Activated T-cell treated with anti-CD3 and anti-CD28 coated beads, Interleukin-2, amount 50 U/mL, for 72 hours (primary cell): ENCODE measurements at regions not wholly inside any gene's neighbourhood (a gene's known extent, or its start where the extent isn't known, plus 50 kb on each side); places are given as distances from the start of the nearest gene placed in this dataset.
"Not testable (repeated sequence)": the region's sequence is repeated elsewhere in the genome, so short reads cannot be mapped to it uniquely, and the experiment has no call there.

Source experiments
- ATAC-seq, 2 donors: fragments of 150-1000 bp; cut with Tn5 transposase; replicated peaks in 1 of 2; 2 replicates each; pipeline ENCODE4 v1.10.0; 2021; ENCODE audit warnings: moderate library complexity in 2 of 2, mild to moderate bottlenecking in 1 of 2
- DNase-seq, 2 donors: peaks; one replicate each; pipeline ENCODE4 v3.0.0; 2021 to 2022; ENCODE audit warnings: mixed read lengths in 1 of 2
- H3K27ac Mint-ChIP-seq: one replicate; pipeline ENCODE4 v1.8.0; 2022; ENCODE audit warnings: mild to moderate bottlenecking, moderate library complexity, mixed read lengths
- H3K27me3 Mint-ChIP-seq: one replicate; pipeline ENCODE4 v1.8.0; 2022; ENCODE audit warnings: low read depth, mixed read lengths
- H3K36me3 Mint-ChIP-seq, 2 donors: one replicate each; pipeline ENCODE4 v1.8.0; 2022; ENCODE audit warnings: mixed read lengths in 2 of 2, mild to moderate bottlenecking in 1 of 2; ENCODE audit not compliant: insufficient read depth in 2 of 2
- H3K4me1 Mint-ChIP-seq: one replicate; pipeline ENCODE4 v1.8.0; 2022; ENCODE audit warnings: low read depth, mixed read lengths
- H3K4me3 Mint-ChIP-seq, 2 donors: one replicate each; pipeline ENCODE4 v1.8.0; 2022; ENCODE audit warnings: mild to moderate bottlenecking in 2 of 2, mixed read lengths in 2 of 2, moderate library complexity in 2 of 2
- H3K9me3 Mint-ChIP-seq, 2 donors: one replicate each; pipeline ENCODE4 v1.8.0; 2022; ENCODE audit warnings: mixed read lengths in 2 of 2

GRCh38 chr16:79895053-79895916, 294.7 kb upstream of the MAF start:
- Mint-ChIP-seq H3K36me3 (no peaks in the 10 kb centered on the region), H3K9me3 (no peaks in the 10 kb centered on the region), H3K4me1 (no peaks in the 10 kb centered on the region), H3K4me3 (no peak overlapping the region), H3K27me3 (peaks cover 6% of the 10 kb centered on the region), H3K27ac (no peak overlapping the region)
- DNase-seq = no peak
- no peak for ATAC-seq

GRCh38 chr16:79893445-79893844, 292.9 kb upstream of the MAF start:
- DNase-seq (no peak), ATAC-seq (no peak)
- Mint-ChIP-seq H3K36me3 (no peaks in the 10 kb centered on the region), H3K4me3 (no peak overlapping the region), H3K9me3 (no peaks in the 10 kb centered on the region), H3K4me1 (no peaks in the 10 kb centered on the region), H3K27ac (no peak overlapping the region), H3K27me3 (peaks cover 6% of the 10 kb centered on the region)

GRCh38 chr16:79892278-79892677, 291.7 kb upstream of the MAF start:
- Mint-ChIP-seq H3K9me3 (no peaks in the 10 kb centered on the region), H3K4me3 (no peak overlapping the region), H3K27me3 (peaks cover 6% of the 10 kb centered on the region), H3K27ac (no peak overlapping the region), H3K4me1 (no peaks in the 10 kb centered on the region), H3K36me3 (no peaks in the 10 kb centered on the region)
- no peak for DNase-seq
- ATAC-seq = no peak

GRCh38 chr16:79891458-79891857, 290.9 kb upstream of the MAF start:
- no peaks in the 10 kb centered on the region for H3K4me1 Mint-ChIP-seq
- no peak overlapping the region for H3K4me3 Mint-ChIP-seq
- no peaks in the 10 kb centered on the region for H3K9me3 Mint-ChIP-seq
- no peak overlapping the region for H3K27ac Mint-ChIP-seq
- H3K36me3 Mint-ChIP-seq = no peaks in the 10 kb centered on the region
- ATAC-seq = no peak
- no peak for DNase-seq
- H3K27me3 Mint-ChIP-seq = peaks cover 6% of the 10 kb centered on the region

DNA sequence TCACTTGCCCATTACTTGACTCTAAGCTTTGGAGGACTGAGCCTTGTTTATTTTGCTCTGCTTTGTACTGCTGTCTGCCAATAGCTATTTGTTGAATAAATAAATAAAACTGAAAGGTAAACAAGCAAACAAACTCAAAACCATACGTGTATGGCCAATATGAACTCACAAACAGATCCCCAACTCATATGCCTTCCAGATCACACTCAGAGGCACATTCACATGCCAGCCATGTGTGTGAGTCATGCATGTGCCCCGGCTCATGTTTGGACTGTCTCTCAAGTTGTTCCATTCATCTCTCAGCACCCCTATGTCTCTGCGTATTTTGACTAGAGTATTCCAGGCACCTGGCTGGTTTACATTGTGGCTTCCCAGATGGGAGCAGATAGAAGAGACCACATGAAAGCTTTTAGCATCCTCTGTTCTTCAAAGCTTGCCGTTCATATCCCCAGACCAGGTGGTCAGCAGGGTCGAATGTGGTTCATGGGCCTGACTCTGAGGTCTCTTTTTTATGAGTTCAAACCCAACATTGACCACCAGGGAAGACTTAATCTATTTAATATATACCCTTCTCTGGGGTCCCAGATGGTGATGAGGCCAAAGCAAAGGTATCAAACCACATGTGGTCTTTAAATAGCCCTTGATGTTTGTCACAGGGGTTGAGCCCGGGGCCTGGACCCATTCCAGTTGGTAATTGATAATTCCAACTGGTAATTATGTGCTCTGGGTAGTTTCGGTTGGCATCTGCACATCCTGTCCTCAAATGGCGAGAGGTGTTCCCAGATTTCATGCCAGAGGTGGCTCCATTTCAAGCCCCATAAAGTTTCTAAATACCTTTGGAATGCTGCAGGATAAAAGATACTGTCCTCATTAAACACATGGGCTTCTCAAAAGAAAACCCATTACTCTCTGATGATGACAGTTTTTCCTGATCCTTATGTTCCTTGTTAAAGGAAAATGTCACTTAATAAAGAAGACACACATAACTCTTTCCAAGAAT, 287.3 kb upstream of the MAF start:
- no peaks in the 10 kb centered on the region for H3K9me3 Mint-ChIP-seq
- DNase-seq (no peak), ATAC-seq (no peak)
- peaks cover 6% of the 10 kb centered on the region for H3K27me3 Mint-ChIP-seq
- H3K27ac Mint-ChIP-seq = no peak overlapping the region
- no peaks in the 10 kb centered on the region for H3K36me3 Mint-ChIP-seq
- H3K4me3 Mint-ChIP-seq = no peak overlapping the region
- H3K4me1 Mint-ChIP-seq = no peaks in the 10 kb centered on the region

DNA sequence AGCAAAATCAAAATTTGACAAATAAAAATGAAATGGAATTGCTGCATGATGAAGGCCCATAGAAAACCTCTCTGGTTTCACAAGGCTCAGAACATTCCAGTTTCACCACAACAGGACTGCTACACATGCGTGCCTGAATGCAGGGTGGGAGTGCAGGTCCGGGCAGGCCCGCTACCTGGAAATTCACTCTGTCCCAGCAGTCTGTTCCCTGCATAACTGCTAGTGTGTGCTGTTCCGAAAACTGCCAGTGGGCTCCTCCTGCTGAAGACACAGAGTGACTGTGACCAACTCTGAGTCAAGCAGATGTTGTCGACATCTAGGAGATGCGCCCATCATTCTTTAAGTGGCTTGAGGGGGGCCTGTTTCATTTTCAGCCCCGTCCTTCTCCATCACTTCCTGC, 284.8 kb upstream of the MAF start:
- H3K4me1 Mint-ChIP-seq = no peaks in the 10 kb centered on the region
- H3K4me3 Mint-ChIP-seq = no peak overlapping the region
- H3K27ac Mint-ChIP-seq = no peak overlapping the region
- no peak for DNase-seq
- no peaks in the 10 kb centered on the region for H3K36me3 Mint-ChIP-seq
- no peaks in the 10 kb centered on the region for H3K27me3 Mint-ChIP-seq
- ATAC-seq = no peak
- H3K9me3 Mint-ChIP-seq = no peaks in the 10 kb centered on the region

DNA sequence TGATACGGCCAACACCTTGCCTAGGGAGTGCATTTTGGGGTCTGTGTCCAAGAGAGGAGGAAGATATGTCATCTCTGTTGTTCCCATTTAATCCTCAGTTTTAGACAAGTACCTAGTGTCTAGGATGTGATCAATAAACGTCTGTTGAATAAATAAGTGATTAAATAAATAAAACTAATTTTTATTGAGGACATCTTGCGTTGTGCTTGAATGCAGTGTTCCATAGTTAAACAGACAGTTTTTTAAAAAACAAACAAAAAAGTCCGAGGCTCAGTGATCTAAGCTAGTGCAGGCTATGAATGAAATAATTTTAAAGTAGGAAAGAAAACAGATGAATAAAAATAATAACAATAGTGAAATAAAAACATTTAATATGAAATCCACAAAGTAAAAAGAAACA, 283.0 kb upstream of the MAF start:
- Mint-ChIP-seq H3K4me3 (no peak overlapping the region), H3K9me3 (no peaks in the 10 kb centered on the region), H3K27me3 (no peaks in the 10 kb centered on the region), H3K4me1 (no peaks in the 10 kb centered on the region), H3K36me3 (no peaks in the 10 kb centered on the region), H3K27ac (no peak overlapping the region)
- no peak for ATAC-seq
- DNase-seq = no peak

- no peak overlapping the region for H3K4me3 Mint-ChIP-seq
- no peaks in the 10 kb centered on the region for H3K27me3 Mint-ChIP-seq
- no peaks in the 10 kb centered on the region for H3K4me1 Mint-ChIP-seq
- no peak overlapping the region for H3K27ac Mint-ChIP-seq
- H3K9me3 Mint-ChIP-seq = no peaks in the 10 kb centered on the region
- no peaks in the 10 kb centered on the region for H3K36me3 Mint-ChIP-seq
- DNase-seq (no peak), ATAC-seq (no peak)
These were observed 281.9 kb upstream of the MAF start for GRCh38 chr16:79882340-79883005.

- ATAC-seq, H3K27ac Mint-ChIP-seq, H3K9me3 Mint-ChIP-seq, H3K4me3 Mint-ChIP-seq, H3K36me3 Mint-ChIP-seq, H3K4me1 Mint-ChIP-seq, DNase-seq, H3K27me3 Mint-ChIP-seq: not testable (repeated sequence)
These were observed 280.6 kb upstream of the MAF start for GRCh38 chr16:79881107-79881506.

DNA sequence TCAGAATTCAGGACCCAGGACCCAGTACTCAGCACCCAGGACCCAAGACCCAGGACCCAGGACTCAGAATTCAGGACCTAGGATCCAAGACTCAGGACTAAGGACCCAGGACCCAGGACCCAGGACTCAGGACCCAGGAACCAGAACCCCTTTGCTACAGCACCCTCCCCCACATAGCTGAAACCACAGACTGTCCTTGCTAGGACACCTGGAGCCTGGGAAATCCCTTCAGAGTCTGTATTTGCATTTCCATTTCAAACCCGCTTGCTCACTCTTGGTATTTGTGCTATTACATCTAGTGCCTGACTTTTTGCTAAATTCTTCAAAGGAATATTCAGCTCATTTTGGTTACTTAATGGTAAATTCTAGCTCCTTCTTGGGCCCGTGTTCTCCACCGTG, 275.8 kb upstream of the MAF start:
- Mint-ChIP-seq H3K27ac (no peak overlapping the region), H3K27me3 (no peaks in the 10 kb centered on the region), H3K9me3 (no peaks in the 10 kb centered on the region), H3K4me1 (no peaks in the 10 kb centered on the region), H3K36me3 (no peaks in the 10 kb centered on the region), H3K4me3 (no peak overlapping the region)
- DNase-seq (no peak), ATAC-seq (no peak)

GRCh38 chr16:79874391-79874790, 273.9 kb upstream of the MAF start:
- Mint-ChIP-seq H3K27ac (no peak overlapping the region), H3K4me3 (no peak overlapping the region), H3K27me3 (no peaks in the 10 kb centered on the region), H3K4me1 (no peaks in the 10 kb centered on the region), H3K9me3 (no peaks in the 10 kb centered on the region), H3K36me3 (no peaks in the 10 kb centered on the region)
- DNase-seq = no peak
- ATAC-seq = no peak

DNA sequence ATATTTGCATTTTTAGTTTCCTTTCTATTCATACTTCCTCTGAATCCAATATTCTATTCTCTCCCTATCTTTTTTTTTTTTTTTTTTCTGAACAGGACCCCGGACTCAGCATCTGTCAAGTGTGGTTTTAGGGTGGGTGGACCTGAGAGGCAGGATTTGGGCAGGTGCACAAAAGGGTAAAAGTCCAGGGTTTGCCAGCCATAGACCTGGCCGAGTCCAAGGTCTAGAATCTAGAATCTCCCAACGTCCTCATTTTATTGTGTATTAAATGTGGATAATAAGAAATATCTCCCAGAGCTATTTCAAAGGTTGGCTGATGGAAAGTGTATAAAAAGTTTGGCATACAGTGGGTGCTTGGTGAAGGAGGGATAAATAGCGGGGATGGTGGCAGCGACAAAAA, 273.3 kb upstream of the MAF start:
- Mint-ChIP-seq H3K27me3 (no peaks in the 10 kb centered on the region), H3K36me3 (no peaks in the 10 kb centered on the region), H3K4me3 (no peak overlapping the region), H3K4me1 (no peaks in the 10 kb centered on the region), H3K9me3 (no peaks in the 10 kb centered on the region), H3K27ac (no peak overlapping the region)
- ATAC-seq (no peak), DNase-seq (no peak)

DNA sequence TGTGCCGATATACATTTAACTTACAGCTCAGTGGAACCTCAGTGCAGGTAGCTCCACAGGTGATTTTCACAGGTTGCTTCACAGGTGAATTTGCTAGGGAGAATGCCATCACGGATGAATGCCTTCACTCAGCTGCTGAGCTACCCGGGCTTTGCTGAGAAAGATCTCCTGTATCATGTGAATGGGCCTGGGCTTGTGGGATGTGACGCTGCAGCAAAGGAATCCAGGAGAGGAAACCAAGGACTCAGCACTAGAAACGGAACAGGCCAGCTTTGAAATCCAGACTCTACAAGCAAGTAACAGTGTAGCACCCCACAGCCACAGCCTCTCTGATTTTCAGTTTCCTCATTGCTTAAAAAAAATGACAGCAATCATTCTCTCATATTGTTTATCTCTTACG, 271.4 kb upstream of the MAF start:
- no peak overlapping the region for H3K4me3 Mint-ChIP-seq
- no peaks in the 10 kb centered on the region for H3K36me3 Mint-ChIP-seq
- DNase-seq (no peak), ATAC-seq (no peak)
- H3K27ac Mint-ChIP-seq = no peak overlapping the region
- H3K9me3 Mint-ChIP-seq = no peaks in the 10 kb centered on the region
- no peaks in the 10 kb centered on the region for H3K27me3 Mint-ChIP-seq
- no peaks in the 10 kb centered on the region for H3K4me1 Mint-ChIP-seq
